ENCODE measurements at regions not wholly inside any gene's neighbourhood (a gene's known extent, or its start where the extent isn't known, plus 50 kb on each side); places are given as distances from the start of the nearest gene placed in this dataset.

DNA sequence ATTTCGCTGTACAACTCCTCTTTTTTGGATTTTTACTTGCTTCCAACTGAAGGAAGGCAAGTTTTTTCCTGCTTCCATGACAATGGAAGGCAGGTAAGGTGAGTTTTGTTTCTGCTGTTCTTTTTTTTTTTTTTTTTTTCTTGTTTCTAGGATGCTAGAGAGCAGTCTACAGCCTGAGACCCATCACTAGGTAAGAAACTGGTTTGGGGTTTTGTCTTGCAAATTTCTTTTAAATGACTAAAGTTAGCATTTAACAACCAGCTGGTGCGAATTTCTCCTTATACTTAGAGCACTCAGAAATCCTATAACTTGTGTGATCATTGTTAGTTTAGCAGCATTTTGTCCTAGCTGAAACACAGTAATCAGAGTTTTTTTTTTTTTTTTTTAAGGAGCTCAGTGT, 378.4 kb upstream of the CNKSR2 start:
- H3K79me2 ChIP-seq: no peaks in the 10 kb centered on the region
- H3K9me2 ChIP-seq (replicated peaks; ENCODE audit: insufficient read depth): no peaks in the 10 kb centered on the region
- H4K20me1 ChIP-seq (ENCODE audit: insufficient read depth, poor library complexity, severe bottlenecking): no peaks in the 10 kb centered on the region
- H3K27ac ChIP-seq: no peak overlapping the region
- no peaks in the 10 kb centered on the region for H3K27me3 ChIP-seq
- no peak for DNase-seq (ENCODE audit: low spot score)
- H2AFZ ChIP-seq: no peak overlapping the region
- no peak overlapping the region for H3K4me3 ChIP-seq
- WGBS (ENCODE audit: low lambda C conversion rate, missing lambda C conversion rate): 43% methylated on average over 2 of the region's 2 CpGs
- no peak overlapping the region for H3K4me2 ChIP-seq
- TF ChIP-seq EZH2phosphoT487 (IDR thresholded peaks at IDR 0.05; ENCODE audit: low read depth, severe bottlenecking, unreplicated experiment): no peak
- no peak for TF ChIP-seq EZH2 (IDR thresholded peaks at IDR 0.05; ENCODE audit: borderline replicate concordance)
- TF ChIP-seq CTCF (IDR thresholded peaks at IDR 0.05; ENCODE audit: poor library complexity): no peak
- no peaks in the 10 kb centered on the region for H3K36me3 ChIP-seq (replicated peaks; ENCODE audit: insufficient read depth, low read depth)
- H3K9me3 ChIP-seq (ENCODE audit: low read depth): no peaks in the 10 kb centered on the region
- no peaks in the 10 kb centered on the region for H3K4me1 ChIP-seq (ENCODE audit: insufficient read depth)

DNA sequence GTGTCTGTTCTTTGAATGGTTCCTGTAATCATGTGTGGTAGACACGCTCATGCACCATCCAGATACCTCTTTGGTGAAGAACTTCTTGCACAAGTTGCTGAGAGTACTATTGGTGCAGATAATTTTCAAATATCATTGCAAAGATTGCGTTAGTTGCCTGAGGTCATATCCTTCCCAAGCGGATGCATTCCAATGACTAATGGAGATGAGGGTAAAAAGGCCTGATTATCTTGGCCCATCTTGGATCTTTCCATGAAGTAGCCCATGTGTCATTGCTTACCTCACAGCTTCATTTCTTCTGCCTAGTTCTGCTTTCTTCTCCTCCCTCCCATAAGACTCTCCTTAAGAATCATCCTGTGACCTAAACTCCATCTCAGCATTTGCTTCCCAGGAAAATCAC, 384.9 kb upstream of the CNKSR2 start:
- Histone ChIP-seq H3K27me3 (no peaks in the 10 kb centered on the region), H3K4me1 (ENCODE audit: insufficient read depth) (no peaks in the 10 kb centered on the region), H4K20me1 (ENCODE audit: insufficient read depth, poor library complexity, severe bottlenecking) (no peaks in the 10 kb centered on the region), H3K79me2 (no peaks in the 10 kb centered on the region), H3K27ac (no peak overlapping the region), H3K4me3 (no peak overlapping the region), H3K36me3 (replicated peaks; ENCODE audit: insufficient read depth, low read depth) (no peaks in the 10 kb centered on the region), H3K9me2 (replicated peaks; ENCODE audit: insufficient read depth) (no peaks in the 10 kb centered on the region), H2AFZ (no peak overlapping the region), H3K9me3 (ENCODE audit: low read depth) (no peaks in the 10 kb centered on the region), H3K4me2 (no peak overlapping the region)
- DNase-seq (ENCODE audit: low spot score): no peak
- 78% methylated on average over 3 of the region's 3 CpGs for WGBS (ENCODE audit: low lambda C conversion rate, missing lambda C conversion rate)
- no peak for TF ChIP-seq EZH2phosphoT487 (IDR thresholded peaks at IDR 0.05; ENCODE audit: low read depth, severe bottlenecking, unreplicated experiment)
- TF ChIP-seq CTCF (IDR thresholded peaks at IDR 0.05; ENCODE audit: poor library complexity): no peak
- TF ChIP-seq EZH2 (IDR thresholded peaks at IDR 0.05; ENCODE audit: borderline replicate concordance): no peak

GRCh38 chrX:20988804-20989203, 385.4 kb upstream of the CNKSR2 start:
- Histone ChIP-seq H3K4me1 (ENCODE audit: insufficient read depth) (no peaks in the 10 kb centered on the region), H3K9me3 (ENCODE audit: low read depth) (no peaks in the 10 kb centered on the region), H2AFZ (no peak overlapping the region), H3K4me2 (no peak overlapping the region), H3K27ac (no peak overlapping the region), H3K9me2 (replicated peaks; ENCODE audit: insufficient read depth) (no peaks in the 10 kb centered on the region), H3K79me2 (no peaks in the 10 kb centered on the region), H3K4me3 (no peak overlapping the region), H4K20me1 (ENCODE audit: insufficient read depth, poor library complexity, severe bottlenecking) (no peaks in the 10 kb centered on the region), H3K36me3 (replicated peaks; ENCODE audit: insufficient read depth, low read depth) (no peaks in the 10 kb centered on the region), H3K27me3 (no peaks in the 10 kb centered on the region)
- 74% methylated on average over 2 of the region's 2 CpGs for WGBS (ENCODE audit: low lambda C conversion rate, missing lambda C conversion rate)
- no peak for DNase-seq (ENCODE audit: low spot score)
- TF ChIP-seq CTCF (IDR thresholded peaks at IDR 0.05; ENCODE audit: poor library complexity) (no peak), EZH2 (IDR thresholded peaks at IDR 0.05; ENCODE audit: borderline replicate concordance) (no peak), EZH2phosphoT487 (IDR thresholded peaks at IDR 0.05; ENCODE audit: low read depth, severe bottlenecking, unreplicated experiment) (no peak)

GRCh38 chrX:20988118-20988517, 386.1 kb upstream of the CNKSR2 start:
- Histone ChIP-seq H3K4me3 (no peak overlapping the region), H2AFZ (no peak overlapping the region)
- 75% methylated on average over 3 of the region's 3 CpGs for WGBS (ENCODE audit: low lambda C conversion rate, missing lambda C conversion rate)

More at GRCh38 chrX:20988118-20988517, 386.1 kb upstream of the CNKSR2 start:
- no peak for TF ChIP-seq EZH2phosphoT487 (IDR thresholded peaks at IDR 0.05; ENCODE audit: low read depth, severe bottlenecking, unreplicated experiment)
- TF ChIP-seq CTCF (IDR thresholded peaks at IDR 0.05; ENCODE audit: poor library complexity): no peak
- TF ChIP-seq EZH2 (IDR thresholded peaks at IDR 0.05; ENCODE audit: borderline replicate concordance): no peak
- no peak for DNase-seq (ENCODE audit: low spot score)
- no peaks in the 10 kb centered on the region for H3K4me1 ChIP-seq (ENCODE audit: insufficient read depth)
- H3K4me2 ChIP-seq: no peak overlapping the region
- H3K27ac ChIP-seq: no peak overlapping the region
- no peaks in the 10 kb centered on the region for H3K36me3 ChIP-seq (replicated peaks; ENCODE audit: insufficient read depth, low read depth)
- no peaks in the 10 kb centered on the region for H3K79me2 ChIP-seq
- no peaks in the 10 kb centered on the region for H3K9me2 ChIP-seq (replicated peaks; ENCODE audit: insufficient read depth)
- no peaks in the 10 kb centered on the region for H3K9me3 ChIP-seq (ENCODE audit: low read depth)
- no peaks in the 10 kb centered on the region for H3K27me3 ChIP-seq
- H4K20me1 ChIP-seq (ENCODE audit: insufficient read depth, poor library complexity, severe bottlenecking): no peaks in the 10 kb centered on the region

All from hepatocyte (in vitro differentiated cells).